DMS53 treated with DMSO at 0.1 percent for 48 hours (cell line): ENCODE measurements at regions not wholly inside any gene's neighbourhood (a gene's known extent, or its start where the extent isn't known, plus 50 kb on each side); places are given as distances from the start of the nearest gene placed in this dataset.

Experiments
- DNase-seq: peaks from one replicate; lab custom pipeline; 2025; ENCODE audit not compliant: unreplicated experiment; lab: John Stamatoyannopoulos, UW

GRCh38 chr2:230640540-230641011 lies 72.1 kb upstream of the CAB39 start:
- DNase-seq, result no peak

GRCh38 chr2:230642966-230643365 lies 69.7 kb upstream of the CAB39 start:
- DNase-seq, result no peak

- peak; percentile 46 for DNase-seq
Observed at GRCh38 chr2:230643576-230644291, 68.9 kb upstream of the CAB39 start.

GRCh38 chr2:230644356-230644935 lies 68.2 kb upstream of the CAB39 start:
- DNase-seq, result no peak

- no peak for DNase-seq
Observed at GRCh38 chr2:230648356-230648755, 64.3 kb upstream of the CAB39 start.

GRCh38 chr2:230650585-230651137 lies 62.0 kb upstream of the CAB39 start:
- peak; percentile 79 for DNase-seq

GRCh38 chr2:230654057-230654456 lies 58.6 kb upstream of the CAB39 start:
- DNase-seq, result no peak

GRCh38 chr2:230657462-230657861 lies 55.2 kb upstream of the CAB39 start:
- no peak for DNase-seq

- no peak for DNase-seq
Observed at GRCh38 chr2:230657906-230658305, 54.7 kb upstream of the CAB39 start.

GRCh38 chr2:230658577-230658876 lies 54.1 kb upstream of the CAB39 start:
- no peak for DNase-seq

GRCh38 chr2:230658877-230659652 lies 53.6 kb upstream of the CAB39 start:
- no peak for DNase-seq

- no peak for DNase-seq
Observed at GRCh38 chr2:230660294-230661060, 52.2 kb upstream of the CAB39 start.

GRCh38 chr2:230661072-230661957 lies 51.3 kb upstream of the CAB39 start:
- no peak for DNase-seq
